Hematopoietic multipotent progenitor cell (in vitro differentiated cells): ENCODE measurements at regions not wholly inside any gene's neighbourhood (a gene's known extent, or its start where the extent isn't known, plus 50 kb on each side); places are given as distances from the start of the nearest gene placed in this dataset.
"Not testable (repeated sequence)": the region's sequence is repeated elsewhere in the genome, so short reads cannot be mapped to it uniquely, and the experiment has no call there.

Experiments used
- DNase-seq, 3 donors: peaks; one replicate each; pipeline ENCODE4 v3.0.0-alpha.2; 2011 to 2015; ENCODE audit warnings: low read depth in 2 of 3, low spot score in 2 of 3

DNA sequence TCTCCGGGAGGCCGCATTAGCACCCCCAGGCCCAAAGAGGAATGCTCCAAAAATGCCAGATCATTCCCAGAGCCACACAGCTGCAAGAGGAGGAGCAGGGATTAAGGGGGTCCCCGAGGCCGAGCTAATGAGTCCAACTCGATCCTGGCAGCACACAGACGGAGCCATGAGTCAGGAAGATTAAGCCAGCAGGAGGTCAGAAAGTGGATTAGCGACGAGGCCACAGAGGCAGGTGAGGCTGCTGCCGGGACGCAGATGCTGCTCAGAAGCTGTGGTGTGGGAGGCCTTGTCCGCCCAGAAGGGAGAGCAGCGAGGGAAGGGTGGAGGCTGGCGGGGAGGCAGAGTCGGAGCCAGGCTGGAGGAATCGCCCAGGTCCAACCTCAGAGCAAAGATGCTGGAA is 120.5 kb downstream of the SHANK2 start:
- no peak for DNase-seq

DNA sequence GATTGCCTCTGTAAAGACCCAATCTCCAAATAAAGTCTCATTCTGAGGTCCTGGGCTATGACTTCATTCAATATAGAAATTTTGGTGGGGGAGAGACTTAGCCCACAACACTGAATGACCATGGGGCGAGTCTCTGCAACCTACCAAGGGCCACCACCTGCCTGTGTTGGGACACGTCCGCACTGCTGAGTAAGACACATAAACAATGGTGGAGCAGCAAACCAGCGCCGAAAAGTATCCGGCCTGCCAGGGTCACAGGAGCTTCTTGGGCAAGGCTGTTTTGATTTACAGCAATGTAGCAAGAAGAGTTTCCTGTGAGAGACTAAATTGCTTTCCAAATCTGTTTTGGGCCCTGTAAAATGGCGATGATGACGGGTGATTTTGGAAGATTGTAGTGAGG is 122.3 kb downstream of the SHANK2 start:
- no peak for DNase-seq

DNA sequence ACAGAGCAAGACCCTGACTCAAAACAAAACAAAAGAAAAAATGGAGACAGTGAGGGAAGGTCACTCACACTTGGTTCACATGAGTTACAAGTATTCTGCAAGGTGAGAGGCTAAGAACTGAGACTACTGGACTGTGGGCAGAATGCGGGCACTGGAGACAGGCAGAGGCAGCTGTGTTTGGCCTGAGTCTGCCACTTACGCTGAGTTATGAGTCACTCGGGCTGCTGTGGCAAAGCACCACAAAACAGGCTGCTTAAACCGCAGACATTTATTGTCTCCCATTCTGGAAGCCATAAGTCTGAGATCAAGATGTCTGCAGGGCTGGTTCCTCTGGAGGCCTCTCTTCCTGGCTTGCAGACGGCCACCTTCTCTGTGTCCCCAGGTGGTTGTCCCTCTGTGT is 122.8 kb downstream of the SHANK2 start:
- no peak for DNase-seq

DNA sequence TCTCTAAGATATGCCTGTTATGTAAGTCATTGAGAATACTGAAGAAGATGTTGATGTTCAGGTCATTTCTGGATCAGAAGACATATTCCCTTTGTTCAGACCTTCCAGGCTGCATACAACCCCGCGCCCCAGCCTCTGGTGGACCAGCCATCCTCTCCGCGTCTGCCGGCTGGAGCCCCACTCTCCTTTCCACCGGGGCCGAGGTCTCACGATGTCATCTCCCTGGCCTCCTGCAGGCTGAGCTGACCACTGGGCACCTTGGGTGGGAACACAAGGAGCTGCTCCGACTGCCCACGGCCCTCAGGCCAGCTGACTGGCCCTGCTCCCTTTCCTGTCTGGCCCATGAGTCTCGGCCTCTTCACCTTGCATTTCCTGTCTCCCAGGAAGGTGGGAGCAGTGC is 124.6 kb downstream of the SHANK2 start:
- no peak for DNase-seq

DNA sequence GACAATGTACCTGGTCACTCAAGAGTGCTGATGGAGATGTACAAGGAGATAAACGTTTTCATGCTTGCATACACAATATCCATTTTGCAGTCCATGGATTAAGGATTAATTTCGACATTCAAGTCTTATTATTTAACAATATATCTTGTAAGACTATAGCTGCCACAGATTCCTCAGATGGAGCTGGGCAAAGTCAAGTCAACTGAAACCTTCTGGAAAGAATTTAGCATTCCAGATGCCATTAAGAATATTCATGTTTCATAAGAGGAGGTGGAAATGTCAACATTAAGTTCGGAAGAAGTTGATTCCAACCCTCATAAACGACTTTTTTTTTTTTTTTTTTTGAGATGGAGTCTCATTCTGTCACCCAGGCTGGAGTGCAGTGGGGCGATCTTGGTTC is 126.0 kb downstream of the SHANK2 start:
- DNase-seq: not testable (repeated sequence)

DNA sequence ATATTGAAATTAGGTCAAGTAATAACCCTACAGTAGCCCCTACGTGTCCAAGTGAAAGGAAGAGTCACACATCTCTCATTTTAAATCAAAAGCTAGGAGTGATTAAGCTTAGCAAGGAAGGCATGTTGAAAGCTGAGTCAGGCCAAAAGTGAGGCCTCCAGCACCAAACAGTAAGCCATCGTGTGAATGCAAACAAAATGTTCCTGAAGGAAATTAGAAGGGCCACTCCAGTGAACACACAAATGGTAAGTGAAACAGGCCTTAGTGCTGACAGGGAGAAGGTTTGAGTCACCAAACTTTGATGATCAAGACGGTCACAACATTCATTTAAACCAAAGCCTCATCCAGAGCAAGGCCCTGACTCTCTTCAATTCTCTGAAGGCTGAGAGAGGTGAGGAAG is 127.2 kb downstream of the SHANK2 start:
- no peak for DNase-seq

DNA sequence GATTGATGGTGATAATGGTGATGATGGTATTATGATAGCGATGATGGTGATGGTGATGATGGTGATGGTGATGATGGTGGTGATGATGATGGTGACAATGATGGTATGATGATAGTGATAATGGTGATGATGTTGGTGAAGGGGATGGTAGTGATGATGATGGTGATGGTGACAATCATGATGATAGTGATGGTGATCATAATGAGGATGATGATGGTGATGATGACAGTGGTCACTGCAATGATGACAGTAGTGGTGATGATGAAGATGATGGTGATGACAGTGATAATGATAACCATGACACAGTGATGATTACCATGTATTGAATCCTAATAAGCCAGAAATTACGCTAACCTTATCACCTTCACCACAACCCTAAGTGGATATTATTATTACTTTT is 128.2 kb downstream of the SHANK2 start:
- no peak for DNase-seq

DNA sequence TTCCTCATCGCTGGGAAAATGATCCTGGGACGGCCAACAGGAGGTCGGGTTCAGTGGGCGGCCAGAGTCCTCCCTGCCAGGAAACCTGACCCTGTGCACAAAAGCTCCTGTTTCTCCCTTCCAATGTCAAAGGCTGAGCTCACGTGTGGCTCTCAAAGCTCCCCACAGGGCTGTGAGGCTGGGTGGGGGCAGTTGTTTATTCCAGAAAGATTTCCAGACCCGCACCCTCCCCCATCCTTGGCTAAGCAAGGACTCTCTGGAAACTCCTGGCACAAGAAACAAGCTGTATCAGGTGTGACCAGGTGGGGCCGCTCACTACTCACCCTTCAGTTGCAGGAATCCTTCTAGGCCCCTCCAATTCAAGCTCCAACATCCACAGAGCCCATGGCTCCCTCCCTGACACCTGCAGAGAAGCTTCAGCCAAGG is 131.9 kb downstream of the SHANK2 start:
- peak in 1 of 3 donors; percentile 12 for DNase-seq

DNA sequence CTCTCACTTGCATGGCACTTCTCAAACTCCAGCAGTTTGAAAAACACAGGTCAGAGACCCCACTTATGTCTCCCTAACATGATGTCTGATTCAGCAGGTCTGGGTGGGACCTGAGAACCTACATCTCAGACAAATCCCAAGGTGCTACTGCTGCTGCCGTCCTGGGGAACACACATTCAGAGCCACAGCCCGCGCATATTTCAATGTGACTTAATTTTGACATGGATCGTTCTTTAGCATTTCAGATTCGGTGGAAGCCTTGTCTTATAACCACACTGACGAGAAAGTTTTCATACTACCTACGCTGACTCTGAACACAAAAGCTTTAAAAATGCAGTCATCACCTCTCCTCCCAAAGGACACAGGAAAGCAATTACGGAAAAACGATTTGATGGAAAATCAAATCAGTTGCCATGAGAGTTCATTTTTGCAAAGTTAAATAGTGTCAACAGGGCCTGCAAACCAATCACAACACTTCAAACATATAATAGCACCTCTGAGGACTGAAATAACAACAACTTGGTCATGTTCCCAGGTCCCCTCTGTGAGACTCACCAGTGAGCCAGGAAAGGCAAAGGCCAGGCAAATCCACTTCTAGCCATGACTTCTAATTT is 132.6 kb downstream of the SHANK2 start:
- no peak for DNase-seq

DNA sequence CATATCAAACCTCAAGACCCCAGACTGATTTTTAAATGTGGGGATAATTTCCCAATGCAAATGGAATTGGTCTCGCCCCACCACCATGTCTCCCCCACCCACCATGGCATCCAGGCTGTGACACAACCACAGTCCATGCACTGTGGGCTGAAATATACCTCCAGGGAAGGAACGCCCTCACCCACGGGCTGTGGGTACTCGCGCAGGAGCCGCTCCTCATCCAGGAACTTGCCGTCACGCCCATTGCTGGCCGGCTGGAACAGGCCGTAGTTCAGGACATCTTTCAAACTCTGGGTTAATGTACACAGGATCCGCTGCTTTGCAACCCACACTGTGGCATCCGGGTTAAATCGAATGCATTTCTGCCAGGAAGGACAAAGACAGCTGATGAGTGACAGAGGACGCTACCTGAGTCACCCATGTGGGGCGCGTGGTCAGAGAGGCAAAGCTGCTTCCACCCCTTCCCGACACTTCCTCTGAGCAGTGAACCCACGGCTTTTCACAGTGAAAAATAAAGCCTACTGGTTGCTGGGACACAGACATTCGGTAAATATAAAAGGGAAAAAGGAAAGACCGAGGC is 133.6 kb downstream of the SHANK2 start:
- DNase-seq: no peak

DNA sequence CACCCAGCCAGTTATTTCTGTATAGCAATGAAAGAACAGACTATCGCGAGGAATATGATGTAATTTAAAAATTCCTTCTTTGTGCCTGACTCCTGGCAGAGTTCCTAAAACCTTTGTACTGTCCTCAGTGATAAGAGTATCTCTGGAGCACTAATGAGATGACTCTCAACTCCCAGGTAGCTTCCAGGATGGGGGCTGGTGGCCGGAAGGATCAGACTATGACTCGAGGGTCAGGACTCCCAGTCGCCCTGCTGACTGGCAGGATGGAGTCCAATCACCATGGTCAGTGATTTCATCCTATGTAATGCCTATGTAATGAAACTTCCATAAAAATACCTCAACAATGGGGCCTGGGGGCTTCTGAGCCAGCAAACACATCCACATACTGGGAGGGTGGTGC is 135.1 kb downstream of the SHANK2 start:
- DNase-seq: no peak

DNA sequence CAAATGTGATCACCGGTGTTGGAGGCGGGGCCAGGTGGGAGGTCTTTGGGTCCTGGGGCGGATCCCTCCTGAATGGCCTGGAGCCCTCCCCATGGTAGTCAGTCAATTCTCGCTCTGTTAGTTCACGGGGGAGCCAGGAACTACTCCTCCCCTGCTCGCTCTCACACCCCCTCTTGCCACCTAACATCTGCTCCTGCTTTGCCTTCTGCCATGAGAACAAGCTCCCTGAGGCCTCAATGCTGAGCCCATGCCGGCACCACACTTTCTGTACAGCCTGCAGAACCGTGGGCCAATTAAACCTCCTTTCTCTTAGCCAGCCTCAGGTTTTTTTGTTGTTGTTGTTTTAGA is 135.7 kb downstream of the SHANK2 start:
- DNase-seq: no peak

DNA sequence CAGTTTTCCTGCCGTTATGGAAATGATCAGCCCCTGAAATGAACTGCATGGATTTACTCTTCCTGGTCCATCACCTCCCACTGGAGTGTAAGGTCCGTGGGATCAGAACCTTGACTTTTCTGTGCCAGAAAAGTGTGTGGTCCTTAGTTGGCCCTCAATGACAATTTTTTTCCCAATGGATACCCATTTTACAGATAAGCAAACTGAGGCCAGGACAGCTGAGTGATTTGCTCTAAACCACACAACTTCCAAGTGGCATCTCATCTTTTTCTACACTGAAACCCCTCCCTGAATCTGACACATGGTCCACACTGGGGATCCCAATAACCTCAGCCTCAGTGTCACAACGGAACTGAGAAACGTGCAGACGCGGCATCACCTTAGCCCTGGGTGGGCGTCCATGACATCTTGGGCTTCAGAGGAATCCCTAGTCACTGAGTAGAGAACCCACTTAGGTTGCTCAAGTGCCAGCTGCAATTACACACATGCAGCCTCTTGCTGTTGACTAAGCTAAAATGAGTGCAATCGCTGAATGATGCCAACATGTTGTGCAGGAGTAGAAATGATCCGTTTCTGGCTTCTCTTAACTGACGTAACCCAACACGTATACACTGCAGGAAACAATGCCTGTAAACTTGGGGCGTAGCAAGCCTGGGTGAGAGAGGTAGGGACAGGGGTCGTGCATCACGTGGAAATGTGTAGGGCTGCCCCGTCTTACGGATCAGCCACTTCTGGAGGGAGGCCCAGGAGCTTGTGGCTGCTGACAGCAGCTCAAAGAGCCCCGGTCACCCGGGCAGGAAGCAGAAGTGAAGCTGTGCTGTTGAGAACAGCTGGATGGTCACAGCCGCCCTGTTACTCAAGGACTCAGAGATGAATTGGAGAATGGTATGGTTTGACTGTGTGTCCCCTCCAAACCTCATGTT is 136.3 kb downstream of the SHANK2 start:
- DNase-seq: peak in 2 of 3 donors; percentile 26 to 65

DNA sequence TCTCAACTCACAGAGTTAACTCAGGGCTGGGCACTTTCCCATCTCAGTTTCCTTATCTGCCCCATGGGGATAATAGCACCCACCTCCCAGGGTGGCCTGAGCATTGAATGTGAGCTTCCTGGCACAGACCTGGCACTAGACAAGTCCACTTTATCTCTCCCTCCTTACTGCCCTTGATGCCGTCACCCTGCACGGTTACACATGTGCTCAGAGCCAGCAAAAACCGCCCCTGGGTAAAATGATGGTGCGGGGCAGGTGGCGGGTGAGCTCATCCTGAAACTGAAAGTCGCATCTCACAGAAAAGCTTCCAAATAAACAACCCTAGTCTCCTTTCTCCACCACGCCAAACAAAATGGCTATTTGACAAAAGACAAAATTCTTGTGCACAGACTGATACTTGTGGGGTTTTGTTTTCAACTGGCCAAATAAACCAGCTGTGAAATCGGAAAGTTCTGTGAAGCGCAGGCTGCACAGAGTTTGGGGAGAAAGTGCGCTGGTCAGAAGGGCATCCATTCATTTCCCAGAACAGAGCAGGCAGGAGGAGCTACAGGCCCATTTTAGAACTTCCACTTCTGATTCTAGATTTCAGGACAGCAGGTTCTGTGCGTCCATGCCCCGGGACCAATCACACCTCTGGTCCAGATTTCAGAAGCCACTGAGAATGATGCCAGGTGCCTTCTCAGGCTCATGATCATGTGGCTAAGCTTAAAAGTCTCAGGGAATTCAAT is 138.1 kb downstream of the SHANK2 start:
- DNase-seq: no peak

DNA sequence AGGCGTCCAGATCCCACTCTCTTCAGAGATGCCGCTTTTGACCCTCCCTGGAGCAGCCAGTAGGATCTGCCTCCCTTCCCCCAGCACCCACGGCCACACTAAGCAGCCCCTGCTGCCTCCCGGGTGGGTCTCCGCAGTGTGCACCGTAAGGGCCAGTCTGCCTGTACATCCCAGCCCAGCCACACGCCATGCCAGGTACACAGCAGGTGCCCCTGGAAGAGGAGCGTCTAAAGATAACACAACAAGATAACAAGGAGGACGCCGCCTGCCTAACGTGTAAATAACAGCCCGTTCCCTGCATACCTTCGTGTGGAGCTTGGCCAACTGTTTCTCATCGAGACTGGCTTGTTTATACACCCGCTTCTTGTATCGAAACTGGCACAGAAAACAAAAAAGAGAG is 139.4 kb downstream of the SHANK2 start:
- DNase-seq: no peak

DNA sequence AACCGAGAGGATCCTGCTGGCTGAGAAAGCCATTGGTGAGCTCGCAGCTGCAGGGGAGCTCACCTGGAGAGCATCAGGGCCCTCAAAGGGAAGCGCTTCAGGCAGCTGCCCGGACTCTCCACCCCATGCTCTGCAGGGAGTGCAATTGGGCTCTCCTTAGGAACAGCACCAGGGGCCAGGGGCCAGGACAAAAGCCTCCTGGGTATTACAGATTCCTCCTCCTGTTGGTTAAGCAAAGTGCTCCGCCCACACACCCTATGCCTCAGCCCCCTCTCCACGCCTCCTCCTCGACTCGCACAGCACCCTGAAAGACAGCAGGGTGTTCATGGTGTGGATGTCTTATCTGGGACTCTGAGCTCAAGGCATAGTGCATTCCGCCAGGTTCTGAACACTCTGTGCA is 139.9 kb downstream of the SHANK2 start:
- DNase-seq: no peak

DNA sequence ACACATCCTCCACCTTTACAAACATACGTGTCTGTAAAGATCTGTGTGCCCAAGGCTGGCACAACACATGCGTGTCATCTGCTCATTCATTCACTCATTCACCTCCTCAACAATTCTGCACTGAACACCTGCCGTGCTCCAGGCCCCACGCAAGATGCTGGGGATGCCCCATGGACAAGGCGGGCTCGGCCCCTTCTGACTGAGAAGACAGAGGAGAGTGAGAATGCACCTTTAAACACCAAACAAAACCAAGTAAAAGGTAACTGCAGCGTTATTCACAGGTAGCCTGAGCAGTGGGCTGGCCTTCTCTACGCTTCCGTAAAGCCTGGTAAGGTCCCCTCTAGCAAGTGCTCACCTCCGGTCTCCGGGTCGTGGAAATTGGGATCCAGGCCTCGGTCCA is 142.8 kb downstream of the SHANK2 start:
- DNase-seq: no peak

DNA sequence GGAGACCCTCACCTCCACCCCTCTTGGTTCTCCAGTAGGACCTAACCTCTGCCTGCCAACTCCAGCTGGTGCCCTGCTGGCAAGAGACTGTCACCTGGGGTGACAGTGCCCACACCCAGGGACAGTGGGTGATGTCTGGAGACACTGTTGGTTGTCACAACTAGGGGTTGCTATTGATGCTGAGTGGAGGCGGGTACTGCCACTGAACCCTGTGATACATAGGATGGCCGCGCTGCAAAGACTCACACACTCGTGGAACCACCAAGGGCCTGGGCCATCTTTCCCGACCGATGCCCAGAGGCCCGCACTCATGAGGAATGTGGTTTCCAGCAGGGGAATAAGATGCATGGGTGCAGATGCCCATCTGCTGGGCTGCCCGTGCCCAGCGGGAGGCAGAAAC is 143.2 kb downstream of the SHANK2 start:
- no peak for DNase-seq

DNA sequence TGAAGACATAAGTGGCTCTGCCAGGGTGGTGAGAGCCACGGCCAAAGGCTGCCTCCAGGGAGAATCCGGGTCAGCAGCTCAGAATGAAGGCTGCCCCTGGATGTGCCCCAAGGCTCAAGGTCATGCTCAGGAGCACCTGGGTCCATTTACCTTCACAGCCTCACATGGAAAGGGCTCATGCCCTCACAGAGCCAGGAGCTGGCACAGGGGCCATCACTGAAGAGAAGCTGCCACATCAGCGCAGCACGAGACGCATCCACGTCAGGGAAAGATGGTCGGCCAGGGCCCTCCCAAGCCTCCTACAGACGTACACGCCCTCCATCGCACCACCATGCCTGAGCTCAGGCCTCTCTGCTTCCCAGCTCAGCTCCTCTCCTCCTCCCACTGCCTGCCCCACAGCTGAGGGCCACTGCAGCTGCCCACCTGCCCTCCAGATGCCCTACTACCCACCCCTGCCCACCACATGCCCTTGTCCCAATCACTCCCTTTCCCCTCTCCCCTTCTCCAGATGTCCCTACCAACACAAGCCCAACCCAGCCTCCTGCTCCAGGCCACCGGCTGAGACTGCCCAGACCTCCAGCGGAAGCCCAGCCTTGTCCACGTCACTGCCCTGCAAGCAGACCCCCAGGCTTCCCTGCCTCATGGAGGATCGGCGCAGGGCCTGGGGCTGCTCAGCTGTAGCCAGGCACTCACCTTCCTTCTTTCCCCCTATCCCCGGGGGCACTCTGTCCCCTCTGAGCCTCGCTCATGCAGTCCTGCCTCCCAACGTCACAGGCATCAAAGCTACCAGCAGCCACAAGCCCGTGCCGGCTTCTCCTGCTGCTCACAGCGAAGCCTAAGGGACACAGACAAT is 144.1 kb downstream of the SHANK2 start:
- DNase-seq: no peak

DNA sequence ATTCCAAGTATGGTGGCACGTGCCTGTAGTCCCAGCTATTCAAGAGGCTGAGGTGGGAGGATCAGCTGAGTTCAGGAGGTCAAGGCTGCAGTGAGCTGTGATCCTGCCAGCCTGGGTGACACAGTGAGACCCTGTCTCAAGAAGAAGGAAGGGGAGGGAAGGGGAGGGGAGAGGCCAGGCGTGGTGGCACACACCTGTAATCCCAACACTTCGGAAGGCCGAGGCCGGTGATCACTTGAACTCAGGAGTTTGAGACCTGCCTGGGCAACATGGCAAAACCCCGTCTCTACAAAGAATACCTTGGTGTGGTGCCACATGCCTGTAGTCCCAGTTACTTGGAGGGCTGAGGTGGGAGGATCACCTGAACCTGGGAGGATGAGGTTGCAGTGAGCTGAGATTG is 145.7 kb downstream of the SHANK2 start:
- DNase-seq: no peak
